ENCODE measurements at regions not wholly inside any gene's neighbourhood (a gene's known extent, or its start where the extent isn't known, plus 50 kb on each side); places are given as distances from the start of the nearest gene placed in this dataset.

GRCh38 chr5:17436350-17436749 lies 61.7 kb upstream of the TAF11L2 start:
- no peak for TF ChIP-seq EP300 (IDR thresholded peaks at IDR 0.05; ENCODE audit: borderline replicate concordance)
- no peak for TF ChIP-seq REST (IDR thresholded peaks at IDR 0.05; ENCODE audit: low read depth)
- TF ChIP-seq, protein P1, sequence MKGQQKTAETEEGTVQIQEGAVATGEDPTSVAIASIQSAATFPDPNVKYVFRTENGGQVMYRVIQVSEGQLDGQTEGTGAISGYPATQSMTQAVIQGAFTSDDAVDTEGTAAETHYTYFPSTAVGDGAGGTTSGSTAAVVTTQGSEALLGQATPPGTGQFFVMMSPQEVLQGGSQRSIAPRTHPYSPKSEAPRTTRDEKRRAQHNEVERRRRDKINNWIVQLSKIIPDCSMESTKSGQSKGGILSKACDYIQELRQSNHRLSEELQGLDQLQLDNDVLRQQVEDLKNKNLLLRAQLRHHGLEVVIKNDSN (IDR thresholded peaks at IDR 0.05), result no peak
- no peak for TF ChIP-seq EGR1 (IDR thresholded peaks at IDR 0.05)

Data from Ishikawa (cell line).